Parathyroid adenoma (tissue), 2 donors: ENCODE measurements at regions not wholly inside any gene's neighbourhood (a gene's known extent, or its start where the extent isn't known, plus 50 kb on each side); places are given as distances from the start of the nearest gene placed in this dataset.
A peak's percentile ranks its signal among the peaks of the same experiment; 100 is the strongest.

Source experiments
- H2AFZ ChIP-seq: fragments of 300-600 bp; sonication (generic); one replicate; pipeline ENCODE4 v1.7.0; 2017; ENCODE audit warnings: antibody characterized with exemption, mild to moderate bottlenecking
- H3K27ac ChIP-seq: fragments of 300-600 bp; sonication (generic); one replicate; pipeline ENCODE4 v1.7.0; 2017
- H3K27me3 ChIP-seq: fragments of 300-600 bp; sonication (generic); one replicate; pipeline ENCODE4 v1.7.0; 2017; ENCODE audit warnings: low read length; ENCODE audit not compliant: control insufficient read depth, insufficient read depth
- H3K36me3 ChIP-seq: fragments of 300-600 bp; sonication (generic); one replicate; pipeline ENCODE4 v1.7.0; 2017; ENCODE audit warnings: low read length; ENCODE audit not compliant: control insufficient read depth, insufficient read depth
- H3K4me1 ChIP-seq: fragments of 300-600 bp; sonication (generic); one replicate; pipeline ENCODE4 v1.7.0; 2017; ENCODE audit warnings: control low read depth
- H3K4me2 ChIP-seq: fragments of 300-600 bp; sonication (generic); one replicate; pipeline ENCODE4 v1.7.0; 2017; ENCODE audit warnings: low read length
- H3K4me3 ChIP-seq: fragments of 300-600 bp; sonication (generic); one replicate; pipeline ENCODE4 v1.7.0; 2017; ENCODE audit warnings: low read depth, low read length
- H3K79me2 ChIP-seq: fragments of 300-600 bp; sonication (generic); one replicate; pipeline ENCODE4 v1.7.0; 2017; ENCODE audit warnings: control low read depth
- H3K9ac ChIP-seq: fragments of 300-600 bp; sonication (generic); one replicate; pipeline ENCODE4 v1.7.0; 2017; ENCODE audit warnings: mild to moderate bottlenecking
- H3K9me3 ChIP-seq: fragments of 300-600 bp; sonication (generic); one replicate; pipeline ENCODE4 v1.7.0; 2017; ENCODE audit warnings: low read length; ENCODE audit not compliant: control insufficient read depth
- TF ChIP-seq, protein P1 (sequence below): fragments of 300-600 bp; sonication (generic); IDR thresholded peaks from one replicate; pipeline ENCODE4 v1.7.0; 2017; ENCODE audit warnings: antibody characterized with exemption, mild to moderate bottlenecking
- donor health status: primary hyperparathyroidism.

DNA sequence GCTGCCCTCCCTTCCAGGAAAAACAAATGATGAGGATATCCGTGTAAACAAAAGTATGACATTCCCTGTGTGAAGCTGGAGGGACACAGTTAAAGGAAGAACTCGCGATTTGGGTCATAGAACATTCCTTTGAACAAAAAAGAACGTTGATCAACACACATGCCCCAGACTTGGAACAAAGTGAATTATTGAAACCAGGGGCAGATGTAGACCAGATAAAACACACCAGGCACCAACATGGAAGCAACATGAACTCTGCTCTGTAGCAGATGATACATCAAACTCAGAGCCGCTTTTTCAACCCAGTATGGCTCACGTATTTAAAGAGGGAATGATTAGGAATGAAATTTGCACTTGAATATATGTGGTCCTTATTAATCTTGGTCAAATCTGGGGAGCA is 206.5 kb downstream of the TMEM182 start:
- Histone ChIP-seq H3K9me3 (no peaks in the 10 kb centered on the region), H3K27ac (no peak overlapping the region), H3K79me2 (no peaks in the 10 kb centered on the region), H2AFZ (no peak overlapping the region), H3K9ac (no peak overlapping the region), H3K4me3 (no peak overlapping the region), H3K4me2 (no peak overlapping the region), H3K36me3 (no peaks in the 10 kb centered on the region), H3K4me1 (no peaks in the 10 kb centered on the region), H3K27me3 (no peaks in the 10 kb centered on the region)
- TF ChIP-seq, protein P1, sequence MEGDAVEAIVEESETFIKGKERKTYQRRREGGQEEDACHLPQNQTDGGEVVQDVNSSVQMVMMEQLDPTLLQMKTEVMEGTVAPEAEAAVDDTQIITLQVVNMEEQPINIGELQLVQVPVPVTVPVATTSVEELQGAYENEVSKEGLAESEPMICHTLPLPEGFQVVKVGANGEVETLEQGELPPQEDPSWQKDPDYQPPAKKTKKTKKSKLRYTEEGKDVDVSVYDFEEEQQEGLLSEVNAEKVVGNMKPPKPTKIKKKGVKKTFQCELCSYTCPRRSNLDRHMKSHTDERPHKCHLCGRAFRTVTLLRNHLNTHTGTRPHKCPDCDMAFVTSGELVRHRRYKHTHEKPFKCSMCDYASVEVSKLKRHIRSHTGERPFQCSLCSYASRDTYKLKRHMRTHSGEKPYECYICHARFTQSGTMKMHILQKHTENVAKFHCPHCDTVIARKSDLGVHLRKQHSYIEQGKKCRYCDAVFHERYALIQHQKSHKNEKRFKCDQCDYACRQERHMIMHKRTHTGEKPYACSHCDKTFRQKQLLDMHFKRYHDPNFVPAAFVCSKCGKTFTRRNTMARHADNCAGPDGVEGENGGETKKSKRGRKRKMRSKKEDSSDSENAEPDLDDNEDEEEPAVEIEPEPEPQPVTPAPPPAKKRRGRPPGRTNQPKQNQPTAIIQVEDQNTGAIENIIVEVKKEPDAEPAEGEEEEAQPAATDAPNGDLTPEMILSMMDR, result no peak

DNA sequence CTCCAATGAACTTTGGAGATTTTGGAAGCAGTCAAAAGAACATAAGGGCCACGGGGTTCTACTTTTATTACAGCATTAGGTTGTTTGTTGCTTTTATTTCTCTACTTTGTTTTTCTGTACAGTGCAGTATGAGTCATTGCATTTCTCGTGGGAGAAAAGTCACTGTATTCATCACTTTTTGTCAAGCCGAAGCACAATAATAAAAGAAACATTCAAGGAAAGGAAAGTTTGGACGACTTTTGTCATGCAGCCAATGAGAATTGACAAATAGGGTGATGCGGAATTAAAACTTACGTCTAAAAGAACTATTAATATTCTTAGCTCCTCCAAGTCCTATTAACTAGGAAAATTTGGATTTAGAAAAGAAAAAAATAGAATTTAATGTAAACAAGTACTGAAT is 209.9 kb downstream of the TMEM182 start:
- no peak overlapping the region for H2AFZ ChIP-seq
- TF ChIP-seq, protein P1, result no peak
- H3K27me3 ChIP-seq, result no peaks in the 10 kb centered on the region
- H3K9ac ChIP-seq, result no peak overlapping the region
- H3K9me3 ChIP-seq, result no peaks in the 10 kb centered on the region
- H3K4me3 ChIP-seq, result no peak overlapping the region
- H3K79me2 ChIP-seq, result no peaks in the 10 kb centered on the region
- H3K4me2 ChIP-seq, result no peak overlapping the region
- peaks cover 4% of the 10 kb centered on the region for H3K4me1 ChIP-seq
- no peak overlapping the region for H3K27ac ChIP-seq
- no peaks in the 10 kb centered on the region for H3K36me3 ChIP-seq

DNA sequence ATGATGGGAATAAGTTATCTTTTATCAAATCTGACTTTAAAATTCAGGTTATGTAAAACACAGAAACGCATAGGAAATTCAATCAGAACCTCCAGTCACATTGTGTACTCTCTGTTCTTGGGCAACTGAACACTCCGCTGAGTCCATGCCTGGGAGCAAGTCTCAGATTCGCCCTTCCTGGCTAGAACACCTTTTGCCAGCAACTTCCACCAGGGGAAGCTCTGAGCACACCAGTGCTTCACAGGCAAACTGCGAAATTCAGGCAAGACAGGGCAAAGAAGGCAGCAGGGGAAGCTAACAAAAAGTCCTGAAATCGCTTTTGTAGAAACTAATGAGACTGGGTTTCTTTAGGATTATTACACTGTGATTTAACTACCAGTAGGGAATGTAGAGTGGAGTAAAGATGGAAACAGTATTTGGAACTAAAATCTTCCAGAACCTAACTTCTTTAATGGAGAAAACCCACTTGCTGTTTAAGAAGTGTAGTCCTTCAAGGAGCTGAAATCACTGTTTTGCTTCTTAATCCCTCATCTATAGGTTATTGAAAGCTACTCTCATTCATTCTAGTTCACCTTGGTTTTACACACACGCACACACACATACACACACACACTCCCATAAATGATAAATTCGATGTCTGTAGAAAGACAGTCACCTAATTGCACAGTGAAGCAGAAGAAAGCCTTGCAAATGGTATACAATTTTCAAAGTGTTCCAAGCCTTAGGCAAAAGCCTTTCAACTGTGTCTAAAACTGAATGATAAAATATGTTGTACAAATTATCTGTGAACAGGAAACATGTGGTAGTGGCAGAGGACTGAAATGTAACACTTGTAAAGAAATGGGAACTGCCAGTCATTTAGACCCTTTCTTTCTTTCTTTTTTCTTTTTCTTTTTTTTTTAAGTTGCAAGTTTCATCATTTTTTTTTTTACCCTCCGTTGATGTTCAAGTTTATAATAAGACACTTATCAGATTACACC is 214.5 kb downstream of the TMEM182 start:
- Histone ChIP-seq H3K9me3 (no peaks in the 10 kb centered on the region), H3K27ac (peak overlapping the region; percentile 86), H3K9ac (no peak overlapping the region), H3K27me3 (no peaks in the 10 kb centered on the region), H3K4me2 (peak overlapping the region; percentile 48), H3K4me1 (peaks cover 33% of the 10 kb centered on the region), H3K4me3 (no peak overlapping the region), H2AFZ (peak overlapping the region; percentile 61), H3K79me2 (no peaks in the 10 kb centered on the region), H3K36me3 (no peaks in the 10 kb centered on the region)
- TF ChIP-seq, protein P1, result peak; percentile 90

DNA sequence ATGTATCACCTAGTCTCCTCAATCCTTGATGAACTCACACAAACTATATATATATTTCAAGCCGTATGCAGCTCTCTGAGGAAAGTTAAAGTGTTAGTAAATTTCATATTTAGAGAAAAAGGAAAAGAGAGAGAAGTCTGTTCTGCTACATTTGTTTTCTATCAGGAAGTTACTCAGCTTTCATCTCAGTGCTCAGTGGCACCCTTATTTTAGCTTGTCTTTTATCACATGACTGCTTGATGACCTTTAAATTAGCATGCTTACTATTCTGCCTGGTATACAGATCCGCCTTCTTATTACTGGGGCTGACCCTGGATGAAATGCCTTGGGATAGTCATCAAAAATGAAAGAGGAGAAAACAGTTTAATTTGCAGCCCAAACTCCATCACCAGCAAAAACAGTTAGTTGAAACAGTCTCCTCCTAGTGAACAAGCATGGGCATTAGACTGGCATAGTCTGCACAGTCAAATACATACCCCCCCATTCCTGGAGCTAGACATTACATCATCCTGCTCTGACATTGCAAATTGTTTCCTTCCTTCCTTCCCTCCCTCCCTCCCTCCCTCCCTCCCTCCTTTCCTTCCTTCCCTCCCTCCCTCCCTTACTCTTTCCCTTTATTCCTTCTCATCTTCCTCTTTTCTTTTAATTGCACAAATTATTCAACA is 215.7 kb downstream of the TMEM182 start:
- Histone ChIP-seq H3K27me3 (no peaks in the 10 kb centered on the region), H3K79me2 (no peaks in the 10 kb centered on the region), H3K9ac (no peak overlapping the region), H3K4me2 (peak overlapping the region; percentile 48), H3K36me3 (no peaks in the 10 kb centered on the region), H3K4me3 (no peak overlapping the region), H3K27ac (peak overlapping the region; percentile 86), H3K9me3 (no peaks in the 10 kb centered on the region), H3K4me1 (peaks cover 42% of the 10 kb centered on the region), H2AFZ (peak overlapping the region; percentile 31)
- TF ChIP-seq, protein P1, result no peak
